CD1c-positive myeloid dendritic cell (primary cell): ENCODE measurements at regions not wholly inside any gene's neighbourhood (a gene's known extent, or its start where the extent isn't known, plus 50 kb on each side); places are given as distances from the start of the nearest gene placed in this dataset.
"Not testable (repeated sequence)": the region's sequence is repeated elsewhere in the genome, so short reads cannot be mapped to it uniquely, and the experiment has no call there.

Experiments used
- DNase-seq: peaks from one replicate; pipeline ENCODE4 v3.0.0-alpha.2; 2016; ENCODE audit errors: extremely low spot score

- DNase-seq: no peak
These were observed 347.5 kb downstream of the METTL4 start for GRCh38 chr18:2223849-2224248.

- DNase-seq: no peak
These were observed 335.1 kb downstream of the METTL4 start for GRCh38 chr18:2236232-2236631.

GRCh38 chr18:2237706-2238105 is 333.6 kb downstream of the METTL4 start:
- DNase-seq: no peak

GRCh38 chr18:2240311-2240705 is 331.0 kb downstream of the METTL4 start:
- no peak for DNase-seq

GRCh38 chr18:2244641-2245040 is 326.7 kb downstream of the METTL4 start:
- no peak for DNase-seq

- not testable (repeated sequence) for DNase-seq
These were observed 324.2 kb downstream of the METTL4 start for GRCh38 chr18:2247101-2247500.

- DNase-seq: no peak
These were observed 316.3 kb downstream of the METTL4 start for GRCh38 chr18:2254977-2255376.

- no peak for DNase-seq
These were observed 314.7 kb downstream of the METTL4 start for GRCh38 chr18:2256577-2256976.

GRCh38 chr18:2258954-2259353 is 312.4 kb downstream of the METTL4 start:
- DNase-seq: no peak

- no peak for DNase-seq
These were observed 307.9 kb downstream of the METTL4 start for GRCh38 chr18:2263303-2263890.

GRCh38 chr18:2274613-2275012 is 296.7 kb downstream of the METTL4 start:
- no peak for DNase-seq

GRCh38 chr18:2281086-2281485 is 290.2 kb downstream of the METTL4 start:
- DNase-seq: no peak

- no peak for DNase-seq
These were observed 289.6 kb downstream of the METTL4 start for GRCh38 chr18:2281523-2282199.

GRCh38 chr18:2293109-2293839 is 278.0 kb downstream of the METTL4 start:
- no peak for DNase-seq

GRCh38 chr18:2301316-2301715 is 270.0 kb downstream of the METTL4 start:
- DNase-seq: no peak

GRCh38 chr18:2302012-2302411 is 269.3 kb downstream of the METTL4 start:
- no peak for DNase-seq

GRCh38 chr18:2302628-2303516 is 268.4 kb downstream of the METTL4 start:
- no peak for DNase-seq

- no peak for DNase-seq
These were observed 267.6 kb downstream of the METTL4 start for GRCh38 chr18:2303517-2304238.

GRCh38 chr18:2304378-2305175 is 266.7 kb downstream of the METTL4 start:
- no peak for DNase-seq

GRCh38 chr18:2306606-2307005 is 264.7 kb downstream of the METTL4 start:
- DNase-seq: no peak

- DNase-seq: no peak
These were observed 260.4 kb downstream of the METTL4 start for GRCh38 chr18:2310886-2311285.
